IMR-90 (cell line): ENCODE measurements at regions not wholly inside any gene's neighbourhood (a gene's known extent, or its start where the extent isn't known, plus 50 kb on each side); places are given as distances from the start of the nearest gene placed in this dataset.

ENCODE experiments used
- ATAC-seq: fragments of 200-7000 bp; cut with Tn5 transposase; 2 replicates; pipeline ENCODE4 v1.9.1; 2020; ENCODE audit warnings: low read depth, mild to moderate bottlenecking, moderate library complexity
- BruUV-seq: library from RNA; stranded (reverse); fragments of 400-500 nt; replicated peaks from 2 replicates; lab custom pipeline; 2021; lab: Mats Ljungman, UMichigan
- CTCF ChIA-PET: fragments of 300-600 bp; formaldehyde crosslinking; extraction: SDS; loops from one replicate; lab custom pipeline; 2021; ENCODE audit warnings: antibody characterized with exemption; lab: Yijun Ruan, JAX
- POLR2A ChIA-PET: fragments of 300-600 bp; sonication (Branson Sonifier 250); formaldehyde crosslinking; loops from one replicate; lab custom pipeline; 2022; ENCODE audit warnings: antibody characterized with exemption; ENCODE audit not compliant: unreplicated experiment; lab: Charles Lee
- DNase-seq: peaks from one replicate; pipeline ENCODE4 v3.0.0; 2013
- H2AFZ ChIP-seq: replicated peaks from 2 replicates; pipeline ENCODE3; 2013; ENCODE audit warnings: low read length, mild to moderate bottlenecking; ENCODE audit not compliant: poor library complexity
- H2AK5ac ChIP-seq: 2 replicates; pipeline ENCODE4 v1.6.1; 2013; ENCODE audit warnings: low read depth, low read length, inconsistent platforms
- H2AK9ac ChIP-seq: replicated peaks from 2 replicates; pipeline ENCODE3; 2013; ENCODE audit warnings: mild to moderate bottlenecking, low read depth, low read length, moderate library complexity; ENCODE audit not compliant: poor library complexity
- H2BK120ac ChIP-seq: 2 replicates; pipeline ENCODE4 v1.6.1; 2013; ENCODE audit warnings: low read depth, low read length, inconsistent platforms
- H2BK15ac ChIP-seq: 3 replicates; pipeline ENCODE4 v1.6.1; 2013; ENCODE audit warnings: low read depth, low read length, inconsistent platforms
- H2BK20ac ChIP-seq: 2 replicates; pipeline ENCODE4 v1.6.1; 2013; ENCODE audit warnings: low read depth, mild to moderate bottlenecking, inconsistent platforms, low read length, moderate library complexity
- H2BK5ac ChIP-seq: 2 replicates; pipeline ENCODE4 v1.6.1; 2013; ENCODE audit warnings: mild to moderate bottlenecking, low read depth, low read length, inconsistent platforms; ENCODE audit not compliant: poor library complexity, severe bottlenecking
- H3K14ac ChIP-seq: replicated peaks from 2 replicates; pipeline ENCODE4 v1.6.1; 2013; ENCODE audit warnings: low read depth, low read length, inconsistent platforms
- H3K18ac ChIP-seq: 2 replicates; pipeline ENCODE4 v1.6.1; 2013; ENCODE audit warnings: low read depth, low read length, control low read depth
- H3K23ac ChIP-seq: 2 replicates; pipeline ENCODE4 v1.6.1; 2013; ENCODE audit warnings: low read depth, low read length, inconsistent platforms
- H3K27ac ChIP-seq: 2 replicates; pipeline ENCODE4 v1.5.1; 2013; ENCODE audit warnings: mild to moderate bottlenecking, control low read depth, low read length; ENCODE audit not compliant: insufficient read depth
- H3K27me3 ChIP-seq: 2 replicates; pipeline ENCODE4 v1.6.1; 2013; ENCODE audit warnings: low read length; ENCODE audit not compliant: control insufficient read depth, insufficient read depth
- H3K36me3 ChIP-seq: 2 replicates; pipeline ENCODE4 v1.6.1; 2013; ENCODE audit warnings: low read length, mixed read lengths; ENCODE audit not compliant: control insufficient read depth, insufficient read depth
- H3K4ac ChIP-seq: 2 replicates; pipeline ENCODE4 v1.6.1; 2013; ENCODE audit warnings: low read depth, low read length, inconsistent platforms
- H3K4me1 ChIP-seq: 2 replicates; pipeline ENCODE4 v1.6.1; 2013; ENCODE audit warnings: low read length, mixed read lengths; ENCODE audit not compliant: control insufficient read depth, insufficient read depth
- H3K4me2 ChIP-seq: 2 replicates; pipeline ENCODE4 v1.6.1; 2013; ENCODE audit warnings: low read depth, mild to moderate bottlenecking, control low read depth, low read length, moderate library complexity
- H3K4me3 ChIP-seq: 2 replicates; pipeline ENCODE4 v1.5.1; 2013; ENCODE audit warnings: low read depth, mild to moderate bottlenecking, control low read depth, low read length, moderate library complexity; ENCODE audit not compliant: insufficient read depth
- H3K56ac ChIP-seq: 2 replicates; pipeline ENCODE4 v1.6.1; 2013; ENCODE audit warnings: low read length, inconsistent platforms; ENCODE audit not compliant: insufficient read depth; ENCODE audit errors: extremely low read depth
- H3K79me1 ChIP-seq, 2 experiments: 2 replicates each; pipeline ENCODE4 v1.6.1; 2013; ENCODE audit warnings: low read length in 2 of 2, inconsistent platforms in 1 of 2, low read depth in 1 of 2
- H3K9ac ChIP-seq: 2 replicates; pipeline ENCODE4 v1.6.1; 2013; ENCODE audit warnings: low read depth, low read length, control low read depth
- H3K9me1 ChIP-seq: 2 replicates; pipeline ENCODE4 v1.6.1; 2013; ENCODE audit warnings: low read length, inconsistent platforms; ENCODE audit not compliant: insufficient read depth
- H3K9me3 ChIP-seq: 2 replicates; pipeline ENCODE4 v1.6.1; 2013; ENCODE audit warnings: low read length; ENCODE audit not compliant: control insufficient read depth, insufficient read depth
- H4K20me1 ChIP-seq: 2 replicates; pipeline ENCODE4 v1.6.1; 2013; ENCODE audit warnings: low read length, inconsistent platforms; ENCODE audit not compliant: insufficient read depth
- H4K5ac ChIP-seq: 2 replicates; pipeline ENCODE4 v1.6.1; 2013; ENCODE audit warnings: mild to moderate bottlenecking, low read depth, low read length, control low read depth
- H4K8ac ChIP-seq, 2 experiments: 2 replicates each; pipeline ENCODE4 v1.6.1; 2013; ENCODE audit warnings: low read depth in 2 of 2, low read length in 2 of 2, control low read depth in 1 of 2, inconsistent platforms in 1 of 2
- H4K91ac ChIP-seq: 2 replicates; pipeline ENCODE4 v1.6.1; 2013; ENCODE audit warnings: low read depth, low read length, inconsistent platforms; ENCODE audit not compliant: insufficient read depth
- CHD1 ChIP-seq: IDR thresholded peaks from 2 replicates; pipeline ENCODE4 v1.6.1; 2012; ENCODE audit warnings: low read depth, low read length, improper control_type of control experiment
- FOS ChIP-seq: fragments of 150-350 bp; IDR thresholded peaks from 2 replicates; pipeline ENCODE4 v1.6.1; 2016; ENCODE audit warnings: low read depth, low read length
- MXI1 ChIP-seq: IDR thresholded peaks from 2 replicates; pipeline ENCODE4 v1.6.1; 2012; ENCODE audit warnings: low read depth, mild to moderate bottlenecking, low read length, moderate library complexity, borderline replicate concordance
- WGBS, 2 experiments: methylation state at CpG; one replicate each; pipeline versions ENCODE4 v1.1.5 to v1.1.7; 2013; ENCODE audit warnings: missing lambda C conversion rate in 2 of 2; ENCODE audit not compliant: insufficient read length in 1 of 2; ENCODE audit errors: extremely low coverage in 2 of 2; 5-methylcytosine and 5-hydroxymethylcytosine counted together
- dilution Hi-C: fragments of 300-500 bp; cut with HindIII; formaldehyde crosslinking; loops from one replicate; pipeline ENCODE4 v1.14.3; 2018; ENCODE audit warnings: low sequenced_read_pairs; ENCODE audit not compliant: unreplicated experiment
- in situ Hi-C: fragments of 300-500 bp; cut with MboI; formaldehyde crosslinking; loops from 3 replicates; pipeline ENCODE4 v1.14.3; 2019; ENCODE audit warnings: low sequenced_read_pairs, inconsistent platforms, mixed read lengths
- intact Hi-C: fragments of 100-400 bp; cut with micrococcal nuclease; formaldehyde crosslinking; loops from 2 replicates; pipeline ENCODE4 v1.10.0; 2022

DNA sequence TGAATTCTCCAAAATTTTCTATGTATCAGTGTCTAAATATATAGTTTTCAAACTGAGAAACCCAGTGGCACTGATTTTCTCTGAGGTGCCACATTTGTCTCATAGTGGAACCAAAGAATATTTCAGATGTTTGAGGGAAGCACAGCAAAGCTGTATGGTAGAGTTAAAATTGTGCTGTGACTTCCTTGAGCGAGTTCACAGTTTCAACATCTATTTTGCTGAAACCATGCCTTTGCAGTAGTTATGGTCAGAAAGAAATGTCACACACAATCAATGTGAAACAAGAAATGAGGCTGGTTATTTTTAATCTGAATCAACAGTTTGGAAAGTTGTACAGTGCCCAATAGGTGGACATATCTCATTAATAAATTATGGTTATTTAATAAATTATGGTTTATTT is 394.0 kb upstream of the SPTLC3 start:
- POLR2A ChIA-PET = no interaction called here
- DNase-seq = no peak

More for the DNA sequence above, 394.0 kb upstream of the SPTLC3 start:
- no TSS peak for BruUV-seq
- H3K9me1 ChIP-seq = no peaks in the 10 kb centered on the region
- intact Hi-C loops (no loop called here), in situ Hi-C loops (no loop called here), dilution Hi-C loops (no loop called here)
- no peak for TF ChIP-seq FOS
- TF ChIP-seq MXI1 = no peak
- TF ChIP-seq CHD1 = no peak
- no peak overlapping the region for H2BK15ac ChIP-seq
- H4K5ac ChIP-seq = no peak overlapping the region
- H4K20me1 ChIP-seq = no peaks in the 10 kb centered on the region
- CTCF ChIA-PET = no interaction called here
- no peak overlapping the region for H3K27ac ChIP-seq
- no peak overlapping the region for H2AK5ac ChIP-seq
- no peak overlapping the region for H3K4me3 ChIP-seq
- H3K9me3 ChIP-seq = peaks cover 16% of the 10 kb centered on the region
- H2BK120ac ChIP-seq = no peak overlapping the region
- no peak overlapping the region for H2BK20ac ChIP-seq
- H3K18ac ChIP-seq = no peak overlapping the region
- WGBS, 2 experiments = no CpG with 5 or more reads among the region's 1 CpG
- no peak overlapping the region for H2AFZ ChIP-seq
- no peak overlapping the region for H3K9ac ChIP-seq
- no peak overlapping the region for H3K56ac ChIP-seq
- no peak overlapping the region for H3K4ac ChIP-seq
- H3K27me3 ChIP-seq = no peaks in the 10 kb centered on the region
- no peak for ATAC-seq
- no peaks in the 10 kb centered on the region for H3K79me1 ChIP-seq
- no peaks in the 10 kb centered on the region for H3K36me3 ChIP-seq
- no peak overlapping the region for H3K23ac ChIP-seq
- H4K91ac ChIP-seq = no peak overlapping the region
- H4K8ac ChIP-seq = no peak overlapping the region
- H3K14ac ChIP-seq = no peak overlapping the region
- no peak overlapping the region for H2AK9ac ChIP-seq
- no peak overlapping the region for H3K4me2 ChIP-seq
- H2BK5ac ChIP-seq = no peak overlapping the region
- H3K4me1 ChIP-seq = no peaks in the 10 kb centered on the region
